Kidney (tissue), 13 donors: ENCODE measurements at regions not wholly inside any gene's neighbourhood (a gene's known extent, or its start where the extent isn't known, plus 50 kb on each side); places are given as distances from the start of the nearest gene placed in this dataset.

Source experiments
- DNase-seq, 5 donors: peaks; one replicate each; pipeline ENCODE4 v3.0.0-alpha.2; 2013 to 2020
- FAIRE-seq: peaks from 2 replicates; lab custom pipeline; 2012; peaks lifted over from hg19 to GRCh38; lab: Jason Lieb, UNC
- H3K27ac ChIP-seq, 2 donors: one replicate each; pipeline ENCODE4 v1.7.0; 2013; ENCODE audit warnings: low read depth in 2 of 2, low read length in 2 of 2, inconsistent platforms in 1 of 2
- H3K27me3 ChIP-seq: one replicate; pipeline ENCODE4 v1.7.1; 2013; ENCODE audit warnings: low read length, inconsistent platforms; ENCODE audit not compliant: control insufficient read depth, insufficient read depth
- H3K36me3 ChIP-seq, 3 donors: one replicate each; pipeline versions ENCODE4 v1.7.0 to v1.7.1; 2013; ENCODE audit warnings: low read length in 3 of 3, control low read depth in 1 of 3, inconsistent platforms in 1 of 3; ENCODE audit not compliant: insufficient read depth in 3 of 3, control insufficient read depth in 2 of 3
- H3K4me1 ChIP-seq, 3 donors: one replicate each; pipeline versions ENCODE4 v1.7.0 to v1.7.1; 2013; ENCODE audit warnings: low read length in 3 of 3, inconsistent platforms in 1 of 3, low read depth in 1 of 3; ENCODE audit not compliant: control insufficient read depth in 2 of 3, insufficient read depth in 2 of 3
- H3K4me3 ChIP-seq, 3 donors: one replicate each; pipeline versions ENCODE4 v1.7.0 to v1.8.1; 2013; ENCODE audit warnings: low read length in 3 of 3, control low read depth in 1 of 3, inconsistent platforms in 1 of 3
- H3K9ac ChIP-seq, 3 donors: one replicate each; pipeline versions ENCODE4 v1.7.0 to v1.7.1; 2013; ENCODE audit warnings: low read length in 3 of 3, control low read depth in 1 of 3, inconsistent platforms in 1 of 3
- H3K9me3 ChIP-seq, 3 donors: one replicate each; pipeline versions ENCODE4 v1.7.0 to v1.7.1; 2013; ENCODE audit warnings: low read length in 3 of 3, control low read depth in 1 of 3, inconsistent platforms in 1 of 3; ENCODE audit not compliant: control insufficient read depth in 2 of 3, insufficient read depth in 1 of 3
- intact Hi-C: fragments of 100-400 bp; cut with DNase I; formaldehyde crosslinking; loops from one replicate; pipeline ENCODE4 v1.11.1; 2022
- TF ChIP-seq, protein P1 (sequence below): IDR thresholded peaks from 3 replicates; pipeline ENCODE4 v1.5.1; 2012; ENCODE audit warnings: mild to moderate bottlenecking, moderate library complexity, borderline replicate concordance; ENCODE audit not compliant: insufficient read depth; ENCODE audit errors: extremely low read depth
- donor health status: control.
- donor health status: control.
- donor health status: control.
- donor health status: control.
- donor health status: control.
- donor health status: DM: yes; HTN: yes; CAD: no.
- donor health status: Normal renal cell carcinoma (clear cell type).

DNA sequence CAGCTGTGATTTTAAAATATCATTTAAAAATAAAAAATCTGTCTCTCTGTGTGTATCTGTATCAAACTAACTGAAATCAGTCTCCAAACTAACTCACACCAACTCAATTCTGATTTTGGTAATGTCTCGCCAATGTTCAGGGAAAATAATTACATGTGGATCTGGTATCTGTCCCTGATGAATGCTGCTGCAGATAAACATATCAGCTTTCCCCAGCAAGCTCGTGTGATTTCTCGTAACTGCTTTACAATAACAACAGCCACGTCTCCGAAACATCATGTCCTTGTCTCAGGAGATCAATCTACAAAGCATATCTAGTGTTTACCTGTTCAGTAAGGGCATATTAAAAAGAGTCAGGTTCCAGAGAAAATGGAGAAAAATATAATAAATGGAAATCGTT lies 129.0 kb downstream of the IRS2 start:
- H3K4me1 ChIP-seq: peaks cover 0 to 5% (median 0%) of the 10 kb centered on the region in 3 donors
- TF ChIP-seq, protein P1, sequence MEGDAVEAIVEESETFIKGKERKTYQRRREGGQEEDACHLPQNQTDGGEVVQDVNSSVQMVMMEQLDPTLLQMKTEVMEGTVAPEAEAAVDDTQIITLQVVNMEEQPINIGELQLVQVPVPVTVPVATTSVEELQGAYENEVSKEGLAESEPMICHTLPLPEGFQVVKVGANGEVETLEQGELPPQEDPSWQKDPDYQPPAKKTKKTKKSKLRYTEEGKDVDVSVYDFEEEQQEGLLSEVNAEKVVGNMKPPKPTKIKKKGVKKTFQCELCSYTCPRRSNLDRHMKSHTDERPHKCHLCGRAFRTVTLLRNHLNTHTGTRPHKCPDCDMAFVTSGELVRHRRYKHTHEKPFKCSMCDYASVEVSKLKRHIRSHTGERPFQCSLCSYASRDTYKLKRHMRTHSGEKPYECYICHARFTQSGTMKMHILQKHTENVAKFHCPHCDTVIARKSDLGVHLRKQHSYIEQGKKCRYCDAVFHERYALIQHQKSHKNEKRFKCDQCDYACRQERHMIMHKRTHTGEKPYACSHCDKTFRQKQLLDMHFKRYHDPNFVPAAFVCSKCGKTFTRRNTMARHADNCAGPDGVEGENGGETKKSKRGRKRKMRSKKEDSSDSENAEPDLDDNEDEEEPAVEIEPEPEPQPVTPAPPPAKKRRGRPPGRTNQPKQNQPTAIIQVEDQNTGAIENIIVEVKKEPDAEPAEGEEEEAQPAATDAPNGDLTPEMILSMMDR: no peak
- intact Hi-C loops: no loop called here
- H3K27me3 ChIP-seq: no peaks in the 10 kb centered on the region
- no peak overlapping the region for H3K4me3 ChIP-seq
- DNase-seq: no peak
- no peak overlapping the region for H3K27ac ChIP-seq
- no peaks in the 10 kb centered on the region for H3K36me3 ChIP-seq
- no peak for FAIRE-seq
- no peaks in the 10 kb centered on the region for H3K9me3 ChIP-seq
- no peak overlapping the region for H3K9ac ChIP-seq

DNA sequence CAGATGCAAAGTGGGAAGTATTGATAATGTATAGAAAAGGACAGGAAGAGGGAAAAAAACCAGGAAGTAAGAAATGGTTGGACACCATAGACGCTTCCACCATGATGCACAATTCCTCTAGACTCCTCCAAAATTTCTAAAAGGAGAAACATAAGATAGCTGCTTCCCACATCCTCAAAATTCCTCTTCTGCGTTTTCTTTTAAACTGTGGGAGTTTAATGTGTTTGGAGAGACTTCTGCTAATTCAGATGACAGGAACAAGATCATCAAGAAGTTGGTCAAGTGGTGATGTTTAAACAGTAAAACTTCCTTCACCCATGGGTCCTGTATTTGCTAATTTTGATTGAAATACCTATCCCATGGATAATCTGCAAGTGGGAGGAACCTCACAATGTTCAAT lies 130.2 kb downstream of the IRS2 start:
- no peak overlapping the region for H3K27ac ChIP-seq
- H3K9ac ChIP-seq: no peak overlapping the region
- no peak for FAIRE-seq
- H3K9me3 ChIP-seq: no peaks in the 10 kb centered on the region
- TF ChIP-seq, protein P1: no peak
- H3K4me3 ChIP-seq: no peak overlapping the region
- H3K4me1 ChIP-seq: peaks cover 0 to 5% (median 0%) of the 10 kb centered on the region in 3 donors
- no peaks in the 10 kb centered on the region for H3K27me3 ChIP-seq
- H3K36me3 ChIP-seq: no peaks in the 10 kb centered on the region
- intact Hi-C loops: no loop called here
- DNase-seq: no peak

DNA sequence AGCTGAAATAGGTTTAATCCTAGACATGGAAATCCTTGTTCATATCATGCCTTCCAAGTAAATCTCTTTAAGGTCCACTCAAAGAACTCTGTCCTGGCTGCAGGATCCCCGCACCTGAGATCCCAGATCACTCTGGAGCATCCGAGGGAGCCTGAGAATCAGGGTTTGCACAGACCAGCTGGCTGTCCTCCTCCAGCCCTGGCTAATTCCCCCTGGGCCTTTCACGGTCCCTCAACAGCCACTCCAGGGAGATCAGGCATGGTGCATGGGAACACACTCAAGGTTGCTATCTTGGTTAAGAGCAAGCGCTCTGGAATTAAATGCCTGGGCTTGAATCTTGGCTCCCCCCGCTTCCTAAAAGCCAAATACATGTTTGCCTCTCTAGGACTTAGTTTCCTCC lies 130.8 kb downstream of the IRS2 start:
- no peaks in the 10 kb centered on the region for H3K27me3 ChIP-seq
- H3K9ac ChIP-seq: no peak overlapping the region
- intact Hi-C loops: no loop called here
- no peak overlapping the region for H3K4me3 ChIP-seq
- no peaks in the 10 kb centered on the region for H3K9me3 ChIP-seq
- peaks cover 0 to 5% (median 0%) of the 10 kb centered on the region in 3 donors for H3K4me1 ChIP-seq
- H3K27ac ChIP-seq: no peak overlapping the region
- no peak for DNase-seq
- TF ChIP-seq, protein P1: no peak
- no peak for FAIRE-seq
- no peaks in the 10 kb centered on the region for H3K36me3 ChIP-seq

DNA sequence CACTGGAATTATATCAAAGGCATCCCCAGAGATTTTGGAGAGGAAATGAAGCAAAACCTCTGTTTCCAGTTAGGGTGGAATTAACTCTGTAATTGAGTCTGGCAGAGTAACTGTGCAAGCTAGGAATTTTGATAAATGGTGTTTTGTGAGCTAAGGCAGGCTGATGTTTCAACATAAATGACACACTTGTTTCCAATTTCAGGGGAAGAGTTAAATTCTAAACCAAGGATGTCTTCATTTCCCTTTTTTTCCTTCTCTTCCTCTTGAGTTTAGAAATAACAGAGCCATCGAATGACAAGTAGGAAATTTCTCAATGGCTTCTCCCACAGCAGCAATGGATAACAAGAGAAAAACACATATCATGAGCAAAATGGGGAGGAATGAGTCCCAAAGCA lies 131.2 kb downstream of the IRS2 start:
- Histone ChIP-seq H3K9me3 (no peaks in the 10 kb centered on the region), H3K4me1 (peaks cover 0 to 5% (median 0%) of the 10 kb centered on the region in 3 donors), H3K27me3 (no peaks in the 10 kb centered on the region), H3K4me3 (no peak overlapping the region), H3K9ac (no peak overlapping the region), H3K27ac (peak overlapping the region in 1 of 2 donors; percentile 27), H3K36me3 (no peaks in the 10 kb centered on the region)
- TF ChIP-seq, protein P1: no peak
- intact Hi-C loops: no loop called here
- FAIRE-seq: no peak
- DNase-seq: peak in 1 of 5 donors; percentile 6
